ENCODE measurements at regions not wholly inside any gene's neighbourhood (a gene's known extent, or its start where the extent isn't known, plus 50 kb on each side); places are given as distances from the start of the nearest gene placed in this dataset.

GRCh38 chr12:46916796-46917419, 91.1 kb upstream of the SLC38A4 start:
- Histone ChIP-seq H3K27ac (no peak overlapping the region), H3K9me3 (no peaks in the 10 kb centered on the region), H3K4me1 (no peaks in the 10 kb centered on the region), H3K27me3 (no peaks in the 10 kb centered on the region), H3K4me3 (no peak overlapping the region), H3K36me3 (ENCODE audit: low read depth, missing control alignments) (no peaks in the 10 kb centered on the region)
- intact Hi-C loops (cut with DNase I; ENCODE audit: low total_unique reads), result no loop called here
- no peak for DNase-seq
- WGBS, 2 donors, result 100% methylated on average over 1 of the region's 1 CpG; no CpG with 5 or more reads in 1 of the 2 donors
- no peak for TF ChIP-seq POLR2A (IDR thresholded peaks at IDR 0.05)

GRCh38 chr12:46917821-46918220, 92.0 kb upstream of the SLC38A4 start:
- 57 to 67% methylated on average over 4 of the region's 4 CpGs for WGBS, 2 donors
- Histone ChIP-seq H3K36me3 (ENCODE audit: low read depth, missing control alignments) (no peaks in the 10 kb centered on the region), H3K4me1 (no peaks in the 10 kb centered on the region), H3K4me3 (no peak overlapping the region), H3K9me3 (no peaks in the 10 kb centered on the region), H3K27ac (no peak overlapping the region), H3K27me3 (no peaks in the 10 kb centered on the region)
- TF ChIP-seq CTCF (IDR thresholded peaks at IDR 0.05) (no peak), POLR2A (IDR thresholded peaks at IDR 0.05) (no peak)
- DNase-seq, result no peak
- intact Hi-C loops (cut with DNase I; ENCODE audit: low total_unique reads), result no loop called here

- TF ChIP-seq CTCF (IDR thresholded peaks at IDR 0.05) (no peak), POLR2A (IDR thresholded peaks at IDR 0.05) (no peak)
- DNase-seq, result no peak
- no peaks in the 10 kb centered on the region for H3K36me3 ChIP-seq (ENCODE audit: low read depth, missing control alignments)
- 77 to 81% methylated on average over 9 of the region's 9 CpGs for WGBS, 2 donors
- H3K27ac ChIP-seq, result no peak overlapping the region
- H3K27me3 ChIP-seq, result no peaks in the 10 kb centered on the region
- H3K9me3 ChIP-seq, result no peaks in the 10 kb centered on the region
- no peaks in the 10 kb centered on the region for H3K4me1 ChIP-seq
- no peak overlapping the region for H3K4me3 ChIP-seq
- intact Hi-C loops (cut with DNase I; ENCODE audit: low total_unique reads), result no loop called here
These were observed 92.8 kb upstream of the SLC38A4 start for GRCh38 chr12:46918631-46919030.

GRCh38 chr12:46919666-46920400, 94.0 kb upstream of the SLC38A4 start:
- WGBS, 2 donors, result 86% methylated on average over 9 of the region's 9 CpGs
- no peaks in the 10 kb centered on the region for H3K27me3 ChIP-seq
- no peak overlapping the region for H3K4me3 ChIP-seq
- H3K4me1 ChIP-seq, result no peaks in the 10 kb centered on the region
- no peak for DNase-seq
- no peaks in the 10 kb centered on the region for H3K9me3 ChIP-seq
- no peaks in the 10 kb centered on the region for H3K36me3 ChIP-seq (ENCODE audit: low read depth, missing control alignments)
- TF ChIP-seq POLR2A (IDR thresholded peaks at IDR 0.05) (no peak), CTCF (IDR thresholded peaks at IDR 0.05) (no peak)
- no peak overlapping the region for H3K27ac ChIP-seq
- intact Hi-C loops (cut with DNase I; ENCODE audit: low total_unique reads), result no loop called here

GRCh38 chr12:46920499-46920898, 94.7 kb upstream of the SLC38A4 start:
- H3K36me3 ChIP-seq (ENCODE audit: low read depth, missing control alignments), result no peaks in the 10 kb centered on the region
- WGBS, 2 donors, result 95 to 98% methylated on average over 1 of the region's 1 CpG
- no peaks in the 10 kb centered on the region for H3K27me3 ChIP-seq
- H3K9me3 ChIP-seq, result no peaks in the 10 kb centered on the region
- intact Hi-C loops (cut with DNase I; ENCODE audit: low total_unique reads), result no loop called here
- TF ChIP-seq POLR2A (IDR thresholded peaks at IDR 0.05) (no peak), CTCF (IDR thresholded peaks at IDR 0.05) (no peak)
- H3K27ac ChIP-seq, result no peak overlapping the region
- H3K4me3 ChIP-seq, result no peak overlapping the region
- DNase-seq, result no peak
- no peaks in the 10 kb centered on the region for H3K4me1 ChIP-seq

Measured in testis (tissue), 2 donors.